Activated T-helper 9 cell treated with anti-CD3 and anti-CD28 coated beads, Interleukin-2, amount 50 U/mL, for 16 hours (primary cell): ENCODE measurements at regions not wholly inside any gene's neighbourhood (a gene's known extent, or its start where the extent isn't known, plus 50 kb on each side); places are given as distances from the start of the nearest gene placed in this dataset.
A peak's percentile ranks its signal among the peaks of the same experiment; 100 is the strongest.
"Not testable (repeated sequence)": the region's sequence is repeated elsewhere in the genome, so short reads cannot be mapped to it uniquely, and the experiment has no call there.

Experiments
- DNase-seq: peaks from one replicate; pipeline ENCODE4 v3.0.0-alpha.2; 2020; ENCODE audit warnings: low read depth

GRCh38 chr1:10941891-10942541, 70.4 kb upstream of the TARDBP start:
- DNase-seq, result peak; percentile 33

GRCh38 chr1:10942542-10942912, 69.9 kb upstream of the TARDBP start:
- no peak for DNase-seq

- DNase-seq, result no peak
Measured at GRCh38 chr1:10943041-10943440, 69.4 kb upstream of the TARDBP start.

GRCh38 chr1:10943991-10944730, 68.3 kb upstream of the TARDBP start:
- DNase-seq, result no peak

- DNase-seq, result no peak
Measured at GRCh38 chr1:10945991-10946509, 66.4 kb upstream of the TARDBP start.

- DNase-seq, result no peak
Measured at GRCh38 chr1:10947181-10947580, 65.3 kb upstream of the TARDBP start.

GRCh38 chr1:10947691-10948462, 64.6 kb upstream of the TARDBP start:
- DNase-seq, result no peak

GRCh38 chr1:10948463-10948775, 64.0 kb upstream of the TARDBP start:
- DNase-seq, result no peak

- no peak for DNase-seq
Measured at GRCh38 chr1:10950316-10951172, 61.9 kb upstream of the TARDBP start.

GRCh38 chr1:10951298-10951697, 61.2 kb upstream of the TARDBP start:
- DNase-seq, result not testable (repeated sequence)

- DNase-seq, result no peak
Measured at GRCh38 chr1:10951961-10952360, 60.5 kb upstream of the TARDBP start.

- DNase-seq, result no peak
Measured at GRCh38 chr1:10953505-10954193, 58.8 kb upstream of the TARDBP start.

- no peak for DNase-seq
Measured at GRCh38 chr1:10957133-10957532, 55.3 kb upstream of the TARDBP start.

GRCh38 chr1:10958614-10959013, 53.8 kb upstream of the TARDBP start:
- no peak for DNase-seq

GRCh38 chr1:10960411-10961299, 51.8 kb upstream of the TARDBP start:
- DNase-seq, result peak; percentile 61

- DNase-seq, result no peak
Measured at GRCh38 chr1:10961300-10961833, 51.1 kb upstream of the TARDBP start.

- no peak for DNase-seq
Measured at GRCh38 chr1:10962483-10962882, 50.0 kb upstream of the TARDBP start.
